ENCODE measurements at regions not wholly inside any gene's neighbourhood (a gene's known extent, or its start where the extent isn't known, plus 50 kb on each side); places are given as distances from the start of the nearest gene placed in this dataset.

DNA sequence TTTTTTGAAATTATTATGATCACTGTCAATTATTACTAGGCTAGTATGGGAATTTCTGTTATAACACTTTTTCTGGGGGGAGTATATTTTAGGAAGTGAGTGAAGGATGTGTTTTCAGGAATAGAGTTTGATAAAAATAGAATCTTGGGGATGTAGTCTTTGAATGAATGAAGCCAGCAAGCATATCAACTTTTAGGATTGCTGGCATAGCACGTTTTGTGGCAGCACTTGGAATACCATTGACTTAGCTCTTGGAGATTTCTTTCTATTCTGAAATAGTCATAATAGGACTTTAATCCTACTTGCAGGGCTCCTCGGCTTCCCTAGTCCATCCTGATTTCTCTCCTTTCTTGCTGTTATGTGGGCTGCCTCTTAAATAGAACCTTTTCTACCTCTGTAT lies 141.6 kb downstream of the DACT1 start:
- TF ChIP-seq Cebpa-rat (IDR thresholded peaks at IDR 0.05) = no peak
- Histone ChIP-seq H4K20me1 (no peaks in the 10 kb centered on the region), H3K9ac (no peak overlapping the region)

DNA sequence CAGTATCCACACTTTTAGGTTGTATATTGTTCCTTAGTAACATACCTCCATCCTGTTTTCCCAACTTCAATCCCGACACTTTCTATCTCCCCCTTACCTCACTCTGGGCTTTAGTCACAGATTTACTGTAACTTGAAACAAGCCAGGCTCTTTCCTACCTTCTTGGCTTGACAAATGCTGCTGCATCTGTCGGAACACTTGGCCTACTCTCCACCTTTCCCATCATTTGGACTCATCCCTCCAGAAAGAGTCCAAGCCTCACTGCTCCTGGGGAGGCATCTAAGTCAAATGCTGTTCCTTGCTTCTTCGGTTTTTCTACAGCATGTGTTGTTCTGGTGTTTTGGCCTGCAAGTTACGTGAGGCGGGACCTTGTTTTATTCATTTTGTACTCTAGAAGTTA lies 142.4 kb downstream of the DACT1 start:
- no peak for TF ChIP-seq Cebpa-rat (IDR thresholded peaks at IDR 0.05)
- Histone ChIP-seq H3K4me2 (peak overlapping the region in 1 of 11 experiments; percentile 56; a peak in 2 of 22 replicates), H3K27ac (no peak overlapping the region), H3K27me3 (no peaks in the 10 kb centered on the region), H3K9ac (no peak overlapping the region), H3K9me3 (replicated peaks in 1 of 11) (peaks cover 0 to 26% (median 16%) of the 10 kb centered on the region in 11 experiments; a peak in 18 of 22 replicates), H3K4me3 (no peak overlapping the region), H3K4me1 (peaks cover 0 to 49% (median 18%) of the 10 kb centered on the region in 10 experiments; a peak in 11 of 20 replicates), H3K36me3 (no peaks in the 10 kb centered on the region), H4K20me1 (no peaks in the 10 kb centered on the region)

More for the DNA sequence above, 141.6 kb downstream of the DACT1 start:
- Histone ChIP-seq H3K27me3 (no peaks in the 10 kb centered on the region), H3K27ac (no peak overlapping the region), H3K4me2 (no peak overlapping the region), H3K36me3 (no peaks in the 10 kb centered on the region), H3K4me1 (peaks cover 0 to 51% (median 18%) of the 10 kb centered on the region in 10 experiments; a peak in 11 of 20 replicates), H3K4me3 (no peak overlapping the region), H3K9me3 (replicated peaks in 1 of 11) (peaks cover 0 to 34% (median 22%) of the 10 kb centered on the region in 11 experiments; a peak in 19 of 22 replicates)

DNA sequence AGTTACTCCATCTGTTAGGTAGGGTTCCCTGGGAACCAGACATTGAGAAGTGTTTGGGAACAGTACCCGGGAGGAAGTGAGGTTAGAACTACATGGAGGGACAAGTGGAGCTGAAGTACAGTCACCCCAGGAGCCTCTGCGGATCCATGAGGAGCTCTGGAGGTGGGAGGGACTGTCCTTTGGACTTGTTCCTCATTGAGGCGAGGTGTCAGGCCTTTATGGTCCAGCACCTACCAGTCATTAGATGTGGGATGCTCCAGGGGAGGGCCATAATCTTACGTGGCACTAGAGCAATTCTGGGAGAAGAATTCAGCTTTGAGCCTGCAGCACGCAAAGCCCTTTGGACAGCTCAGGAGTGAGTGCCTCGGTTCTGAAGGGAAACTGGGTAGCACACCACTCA lies 142.8 kb downstream of the DACT1 start:
- no peaks in the 10 kb centered on the region for H3K36me3 ChIP-seq
- H4K20me1 ChIP-seq = no peaks in the 10 kb centered on the region
- no peak for TF ChIP-seq Cebpa-rat (IDR thresholded peaks at IDR 0.05)
- peak overlapping the region in 3 of 11 experiments; percentile 7 to 56 (median 23); a peak in 5 of 22 replicates for H3K4me2 ChIP-seq
- H3K4me3 ChIP-seq = no peak overlapping the region
- no peak overlapping the region for H3K9ac ChIP-seq
- H3K27ac ChIP-seq = no peak overlapping the region
- H3K27me3 ChIP-seq = no peaks in the 10 kb centered on the region
- H3K4me1 ChIP-seq = peaks cover 0 to 49% (median 18%) of the 10 kb centered on the region in 10 experiments; a peak in 11 of 20 replicates
- H3K9me3 ChIP-seq (replicated peaks in 1 of 11) = peaks cover 0 to 22% (median 12%) of the 10 kb centered on the region in 11 experiments; a peak in 16 of 22 replicates

- no peak overlapping the region for H3K4me3 ChIP-seq
- H3K4me1 ChIP-seq = peaks cover 0 to 44% (median 18%) of the 10 kb centered on the region in 10 experiments; a peak in 11 of 20 replicates
- H3K4me2 ChIP-seq = peak overlapping the region in 6 of 11 experiments; percentile 7 to 56 (median 34); a peak in 12 of 22 replicates
- no peak overlapping the region for H3K27ac ChIP-seq
- H3K27me3 ChIP-seq = no peaks in the 10 kb centered on the region
- no peaks in the 10 kb centered on the region for H4K20me1 ChIP-seq
- H3K9me3 ChIP-seq (replicated peaks in 1 of 11) = peaks cover 0 to 18% (median 9%) of the 10 kb centered on the region in 11 experiments; a peak in 12 of 22 replicates
- no peak overlapping the region for H3K9ac ChIP-seq
- H3K36me3 ChIP-seq = no peaks in the 10 kb centered on the region
- no peak for TF ChIP-seq Cebpa-rat (IDR thresholded peaks at IDR 0.05)
These were observed 144.2 kb downstream of the DACT1 start for GRCh38 chr14:58782011-58782410.

DNA sequence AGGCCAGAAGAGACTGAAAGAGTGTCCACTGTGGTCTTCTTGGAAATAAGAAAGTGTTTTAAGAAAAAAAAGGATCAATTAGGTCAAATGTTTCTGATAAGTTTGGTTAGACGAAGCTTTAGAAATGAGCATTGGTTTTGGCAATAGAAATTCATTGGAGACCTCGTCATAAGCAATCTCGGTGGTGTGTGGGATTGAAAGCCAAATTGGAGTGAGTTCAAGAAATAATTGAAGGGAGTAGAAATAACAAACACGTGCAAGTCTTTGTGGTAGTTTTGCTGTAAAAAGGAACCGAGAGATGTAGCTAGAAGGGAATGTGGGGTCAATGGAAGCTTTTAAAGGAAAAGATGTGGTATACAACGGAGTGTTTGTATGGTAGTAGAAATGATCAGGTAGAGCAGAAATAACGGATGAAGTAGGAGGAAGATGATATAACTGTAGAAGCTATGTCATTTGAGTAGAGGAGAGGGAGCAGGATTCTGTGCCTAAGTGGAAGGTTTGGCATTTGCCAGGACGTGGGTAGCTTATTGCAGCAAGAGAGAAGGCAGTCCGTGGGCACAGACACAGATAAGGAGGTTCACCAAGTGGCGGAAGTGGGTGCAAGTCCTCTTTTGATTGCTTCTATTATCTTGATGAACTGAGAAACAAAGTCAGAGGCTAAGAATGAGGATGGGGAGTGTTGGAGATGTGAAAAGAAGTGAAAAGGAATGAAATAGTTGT lies 146.2 kb downstream of the DACT1 start:
- no peak overlapping the region for H3K27ac ChIP-seq
- H3K27me3 ChIP-seq = no peaks in the 10 kb centered on the region
- H3K36me3 ChIP-seq = no peaks in the 10 kb centered on the region
- H3K9ac ChIP-seq = no peak overlapping the region
- H3K9me3 ChIP-seq (replicated peaks in 1 of 11) = peaks cover 0 to 18% (median 9%) of the 10 kb centered on the region in 11 experiments; a peak in 12 of 22 replicates
- peaks cover 0 to 37% (median 15%) of the 10 kb centered on the region in 10 experiments; a peak in 12 of 20 replicates for H3K4me1 ChIP-seq
- no peaks in the 10 kb centered on the region for H4K20me1 ChIP-seq
- no peak overlapping the region for H3K4me2 ChIP-seq
- no peak for TF ChIP-seq Cebpa-rat (IDR thresholded peaks at IDR 0.05)
- no peak overlapping the region for H3K4me3 ChIP-seq

DNA sequence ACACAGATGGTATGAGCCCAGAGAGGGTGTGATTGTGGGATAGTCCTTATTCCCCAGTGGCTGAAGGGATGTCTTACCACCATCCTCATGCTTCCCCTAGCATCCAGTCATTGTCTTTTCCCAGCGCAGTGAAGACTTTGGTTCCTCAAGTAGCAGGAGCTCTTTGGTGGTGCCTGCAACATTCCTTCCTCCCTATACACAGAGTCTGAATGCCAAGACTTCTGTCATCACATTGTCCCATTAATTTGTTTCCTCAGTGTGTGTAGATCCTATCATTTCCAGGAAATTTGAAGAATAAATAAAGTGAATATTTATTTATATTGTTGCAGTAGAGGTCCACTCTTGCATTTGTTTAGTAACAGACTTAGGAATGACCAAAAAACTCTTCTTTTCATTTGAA lies 147.2 kb downstream of the DACT1 start:
- Histone ChIP-seq H3K27me3 (no peaks in the 10 kb centered on the region), H3K9ac (no peak overlapping the region), H3K36me3 (no peaks in the 10 kb centered on the region), H3K4me2 (no peak overlapping the region), H4K20me1 (no peaks in the 10 kb centered on the region), H3K27ac (no peak overlapping the region), H3K9me3 (replicated peaks in 1 of 11) (peaks cover 0 to 13% (median 9%) of the 10 kb centered on the region in 11 experiments; a peak in 12 of 22 replicates), H3K4me3 (no peak overlapping the region), H3K4me1 (peaks cover 0 to 39% (median 16%) of the 10 kb centered on the region in 10 experiments; a peak in 12 of 20 replicates)
- no peak for TF ChIP-seq Cebpa-rat (IDR thresholded peaks at IDR 0.05)

DNA sequence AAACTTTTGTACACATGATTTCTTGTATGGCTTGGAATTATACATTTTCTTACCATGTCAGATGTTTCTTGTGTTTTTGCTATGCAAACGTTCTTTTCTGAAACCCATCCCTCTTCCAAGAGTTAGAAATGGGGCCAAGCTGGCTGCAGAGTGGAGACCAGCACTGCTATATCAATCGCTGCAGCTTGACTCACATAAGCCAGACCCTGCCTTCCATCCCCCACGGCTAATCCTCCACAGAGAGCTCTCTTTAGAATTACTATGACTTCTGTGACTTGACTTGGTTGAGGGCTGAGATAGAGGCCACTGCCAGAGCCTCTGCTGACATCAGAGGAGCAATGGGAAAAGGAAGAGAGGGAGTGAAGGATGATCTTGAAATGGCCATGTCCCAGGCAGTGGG lies 147.9 kb downstream of the DACT1 start:
- H3K9ac ChIP-seq = no peak overlapping the region
- H4K20me1 ChIP-seq = no peaks in the 10 kb centered on the region
- no peaks in the 10 kb centered on the region for H3K36me3 ChIP-seq
- no peak overlapping the region for H3K27ac ChIP-seq
- no peaks in the 10 kb centered on the region for H3K27me3 ChIP-seq
- no peak for TF ChIP-seq Cebpa-rat (IDR thresholded peaks at IDR 0.05)
- peaks cover 0 to 6% (median 3%) of the 10 kb centered on the region in 11 experiments; a peak in 10 of 22 replicates for H3K9me3 ChIP-seq (replicated peaks in 1 of 11)
- no peak overlapping the region for H3K4me2 ChIP-seq
- H3K4me1 ChIP-seq = peaks cover 0 to 34% (median 15%) of the 10 kb centered on the region in 10 experiments; a peak in 12 of 20 replicates
- H3K4me3 ChIP-seq = no peak overlapping the region

- no peaks in the 10 kb centered on the region for H4K20me1 ChIP-seq
These were observed 149.8 kb downstream of the DACT1 start for GRCh38 chr14:58787592-58787991.

DNA sequence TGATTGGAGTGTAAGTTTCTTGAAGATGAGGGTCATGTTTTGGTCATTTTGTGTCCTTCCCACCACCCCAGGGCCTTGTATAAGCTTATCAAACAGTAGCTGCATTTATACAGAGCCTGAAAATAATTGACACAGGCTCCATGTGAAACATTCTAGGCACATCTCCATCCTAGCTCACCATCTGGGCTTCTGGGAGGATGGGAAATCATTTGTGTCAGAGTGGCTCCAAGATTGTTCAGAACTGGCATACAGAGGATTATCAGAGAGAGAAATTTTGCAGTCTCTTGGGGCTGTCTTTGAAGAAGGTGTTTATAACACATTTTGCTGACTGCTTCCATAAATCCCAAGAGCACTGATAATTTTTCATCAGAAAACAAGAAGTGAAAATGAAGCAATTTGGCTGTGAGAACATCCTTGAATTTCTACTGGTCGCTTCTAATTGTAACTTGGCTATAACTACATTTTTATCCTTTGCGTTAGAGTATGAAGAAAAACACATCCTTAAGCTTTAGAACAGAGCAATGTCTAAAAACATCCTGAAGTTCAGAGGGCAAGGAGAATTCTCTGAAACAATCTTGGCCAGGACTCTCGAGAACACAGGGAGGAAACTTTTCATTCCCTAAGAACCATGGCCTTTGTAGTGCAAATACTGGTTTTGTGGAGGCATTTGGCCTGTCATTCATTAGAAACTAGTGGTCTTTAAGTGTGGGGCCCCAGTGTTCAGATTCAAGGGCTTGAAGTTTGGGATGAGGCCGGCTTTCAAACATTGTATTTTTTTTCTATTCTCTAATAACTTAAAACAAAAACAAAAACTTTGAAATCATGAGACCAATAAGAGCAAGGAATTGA lies 151.1 kb downstream of the DACT1 start:
- TF ChIP-seq Cebpa-rat (IDR thresholded peaks at IDR 0.05) = no peak
- Histone ChIP-seq H3K36me3 (no peaks in the 10 kb centered on the region), H3K4me3 (no peak overlapping the region), H3K9ac (no peak overlapping the region), H3K4me1 (peaks cover 0 to 9% (median 7%) of the 10 kb centered on the region in 10 experiments; a peak in 9 of 20 replicates), H3K27ac (no peak overlapping the region), H4K20me1 (no peaks in the 10 kb centered on the region), H3K27me3 (no peaks in the 10 kb centered on the region), H3K4me2 (peak overlapping the region in 6 of 11 experiments; percentile 2 to 37 (median 22); a peak in 6 of 22 replicates), H3K9me3 (replicated peaks in 1 of 11) (no peaks in the 10 kb centered on the region)

More at GRCh38 chr14:58787592-58787991, 149.8 kb downstream of the DACT1 start:
- no peak for TF ChIP-seq Cebpa-rat (IDR thresholded peaks at IDR 0.05)
- no peaks in the 10 kb centered on the region for H3K36me3 ChIP-seq
- no peaks in the 10 kb centered on the region for H3K9me3 ChIP-seq (replicated peaks in 1 of 11)
- H3K27ac ChIP-seq = no peak overlapping the region
- no peak overlapping the region for H3K4me2 ChIP-seq
- H3K4me3 ChIP-seq = no peak overlapping the region
- no peaks in the 10 kb centered on the region for H3K27me3 ChIP-seq
- no peak overlapping the region for H3K9ac ChIP-seq
- H3K4me1 ChIP-seq = peaks cover 0 to 15% (median 7%) of the 10 kb centered on the region in 10 experiments; a peak in 10 of 20 replicates
